MCF 10A (cell line): ENCODE measurements at regions not wholly inside any gene's neighbourhood (a gene's known extent, or its start where the extent isn't known, plus 50 kb on each side); places are given as distances from the start of the nearest gene placed in this dataset.

Source experiments
- BruUV-seq: library from RNA; stranded (reverse); fragments of 400-500 nt; replicated peaks from 2 replicates; lab custom pipeline; 2021; lab: Mats Ljungman, UMichigan
- CTCF ChIA-PET: fragments of 300-600 bp; sonication (Branson Sonifier 250); formaldehyde crosslinking; extraction: SDS; loops from one replicate; lab custom pipeline; 2021; ENCODE audit warnings: antibody characterized with exemption, inconsistent platforms; lab: Yijun Ruan, JAX
- POLR2A ChIA-PET: fragments of 300-600, 350-650 bp; sonication (Branson Sonifier 250); formaldehyde crosslinking; extraction: SDS; loops from one replicate; lab custom pipeline; 2020; ENCODE audit warnings: antibody characterized with exemption, inconsistent platforms; lab: Yijun Ruan, JAX
- DNase-seq: peaks from one replicate; pipeline ENCODE4 v3.0.0-alpha.2; 2018; ENCODE audit not compliant: unreplicated experiment
- H3K27ac Mint-ChIP-seq: one replicate; pipeline ENCODE4 v1.8.0; 2022; ENCODE audit warnings: mild to moderate bottlenecking, low read depth, mixed read lengths; ENCODE audit not compliant: unreplicated experiment
- H3K27me3 Mint-ChIP-seq: one replicate; pipeline ENCODE4 v1.8.0; 2022; ENCODE audit warnings: mixed read lengths; ENCODE audit not compliant: insufficient read depth, unreplicated experiment
- H3K36me3 Mint-ChIP-seq: one replicate; pipeline ENCODE4 v1.8.0; 2022; ENCODE audit warnings: mild to moderate bottlenecking, moderate library complexity, mixed read lengths; ENCODE audit not compliant: insufficient read depth, unreplicated experiment
- H3K4me1 Mint-ChIP-seq: one replicate; pipeline ENCODE4 v1.8.0; 2022; ENCODE audit warnings: mixed read lengths; ENCODE audit not compliant: insufficient read depth, unreplicated experiment
- H3K4me3 Mint-ChIP-seq: one replicate; pipeline ENCODE4 v1.8.0; 2022; ENCODE audit warnings: mild to moderate bottlenecking, moderate library complexity, mixed read lengths; ENCODE audit not compliant: unreplicated experiment
- H3K9me3 Mint-ChIP-seq: one replicate; pipeline ENCODE4 v1.8.0; 2022; ENCODE audit warnings: mixed read lengths; ENCODE audit not compliant: unreplicated experiment
- CTCF ChIP-seq: fragments of 200-600 bp; IDR thresholded peaks from one replicate; pipeline ENCODE4 v1.8.0; 2022; ENCODE audit warnings: antibody characterized with exemption, mild to moderate bottlenecking; ENCODE audit not compliant: unreplicated experiment
- intact Hi-C: fragments of 100-400 bp; cut with micrococcal nuclease; formaldehyde crosslinking; loops from 2 replicates; pipeline ENCODE4 v1.14.1; 2022

- H3K36me3 Mint-ChIP-seq, result no peaks in the 10 kb centered on the region
- intact Hi-C loops, result no loop called here
- no TSS peak for BruUV-seq
- CTCF ChIA-PET, result interaction anchor here (0.9 kb wide), 1 partner anchor 41 kb away, joined by 4 read pairs; no protein-coding TSS in a partner anchor
- H3K27ac Mint-ChIP-seq, result no peak overlapping the region
- H3K4me1 Mint-ChIP-seq, result peaks cover 7% of the 10 kb centered on the region
- DNase-seq, result no peak
- H3K27me3 Mint-ChIP-seq, result no peaks in the 10 kb centered on the region
- no peak overlapping the region for H3K4me3 Mint-ChIP-seq
- TF ChIP-seq CTCF, result no peak
- POLR2A ChIA-PET, result interaction anchor here (0.7 kb wide), 1 partner anchor 28 kb away, joined by 3 read pairs; no protein-coding TSS in a partner anchor
- H3K9me3 Mint-ChIP-seq, result no peaks in the 10 kb centered on the region
These were observed 144.6 kb upstream of the NFIA start for GRCh38 chr1:60937720-60938119.

GRCh38 chr1:60936591-60937342, 145.6 kb upstream of the NFIA start:
- TF ChIP-seq CTCF, result no peak
- Mint-ChIP-seq H3K9me3 (no peaks in the 10 kb centered on the region), H3K27me3 (no peaks in the 10 kb centered on the region), H3K4me1 (no peaks in the 10 kb centered on the region), H3K36me3 (no peaks in the 10 kb centered on the region), H3K27ac (no peak overlapping the region), H3K4me3 (no peak overlapping the region)
- intact Hi-C loops, result no loop called here
- DNase-seq, result no peak
- BruUV-seq, result no TSS peak
- POLR2A ChIA-PET, result no interaction called here
- CTCF ChIA-PET, result interaction anchor here (0.9 kb wide), 1 partner anchor 42 kb away, joined by 4 read pairs; no protein-coding TSS in a partner anchor

- intact Hi-C loops, result no loop called here
- no peak overlapping the region for H3K4me3 Mint-ChIP-seq
- H3K36me3 Mint-ChIP-seq, result no peaks in the 10 kb centered on the region
- ChIA-PET CTCF (no interaction called here), POLR2A (no interaction called here)
- H3K4me1 Mint-ChIP-seq, result no peaks in the 10 kb centered on the region
- no TSS peak for BruUV-seq
- TF ChIP-seq CTCF, result no peak
- no peaks in the 10 kb centered on the region for H3K9me3 Mint-ChIP-seq
- no peak overlapping the region for H3K27ac Mint-ChIP-seq
- H3K27me3 Mint-ChIP-seq, result no peaks in the 10 kb centered on the region
- no peak for DNase-seq
These were observed 146.2 kb upstream of the NFIA start for GRCh38 chr1:60936163-60936562.

DNA sequence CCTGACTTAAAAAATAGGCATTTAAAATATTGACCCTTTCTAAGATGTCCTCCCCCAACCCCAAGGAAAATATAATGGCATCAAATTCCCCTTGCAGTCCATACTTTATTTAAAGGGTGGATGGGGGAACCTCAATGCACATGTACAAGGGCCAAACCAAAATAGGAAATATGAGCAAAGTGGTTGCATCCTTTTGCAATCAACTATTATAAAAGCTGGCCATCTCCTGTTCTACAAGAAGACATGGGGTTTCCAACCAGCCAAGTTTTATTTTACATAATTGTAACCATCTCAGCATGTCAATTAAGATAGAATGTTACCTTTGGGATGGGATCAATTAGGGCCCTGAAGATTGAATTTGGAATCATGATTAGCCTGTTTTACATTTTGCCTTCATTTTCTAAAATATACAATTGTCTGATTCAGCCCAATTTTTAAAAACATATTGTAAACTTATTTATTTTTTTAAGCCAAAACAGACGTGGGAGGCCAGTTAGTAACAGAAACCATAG, 146.7 kb upstream of the NFIA start:
- intact Hi-C loops, result no loop called here
- Mint-ChIP-seq H3K27ac (no peak overlapping the region), H3K4me3 (no peak overlapping the region), H3K27me3 (no peaks in the 10 kb centered on the region), H3K9me3 (no peaks in the 10 kb centered on the region), H3K4me1 (no peaks in the 10 kb centered on the region), H3K36me3 (no peaks in the 10 kb centered on the region)
- POLR2A ChIA-PET, result no interaction called here
- no TSS peak for BruUV-seq
- CTCF ChIA-PET, result no interaction called here
- TF ChIP-seq CTCF, result no peak
- no peak for DNase-seq
